Activated CD4-positive, CD25-positive, alpha-beta regulatory T cell treated with anti-CD3 and anti-CD28 coated beads, Interleukin-2, amount 50 U/mL, for 24 hours (primary cell): ENCODE measurements at regions not wholly inside any gene's neighbourhood (a gene's known extent, or its start where the extent isn't known, plus 50 kb on each side); places are given as distances from the start of the nearest gene placed in this dataset.

Experiments used
- ATAC-seq, 2 donors: fragments of 150-1000 bp; cut with Tn5 transposase; one replicate each; pipeline ENCODE4 v1.10.0; 2021; ENCODE audit warnings: mild to moderate bottlenecking in 1 of 2, moderate library complexity in 1 of 2

GRCh38 chr20:39954621-39955020 is 734.4 kb downstream of the MAFB start:
- no peak for ATAC-seq

- ATAC-seq, result no peak
Observed at GRCh38 chr20:39946931-39947330, 742.1 kb downstream of the MAFB start.

GRCh38 chr20:39946053-39946810 is 742.8 kb downstream of the MAFB start:
- no peak for ATAC-seq

GRCh38 chr20:39944861-39945260 is 744.2 kb downstream of the MAFB start:
- no peak for ATAC-seq

- no peak for ATAC-seq
Observed at GRCh38 chr20:39943336-39943735, 745.7 kb downstream of the MAFB start.

- ATAC-seq, result no peak
Observed at GRCh38 chr20:39941245-39941644, 747.8 kb downstream of the MAFB start.

- no peak for ATAC-seq
Observed at GRCh38 chr20:39939241-39939865, 749.7 kb downstream of the MAFB start.

- ATAC-seq, result no peak
Observed at GRCh38 chr20:39936401-39936800, 752.6 kb downstream of the MAFB start.

GRCh38 chr20:39935901-39936300 is 753.1 kb downstream of the MAFB start:
- no peak for ATAC-seq

- no peak for ATAC-seq
Observed at GRCh38 chr20:39916236-39916765, 772.7 kb downstream of the MAFB start.

GRCh38 chr20:39913274-39913673 is 775.8 kb downstream of the MAFB start:
- ATAC-seq, result no peak

GRCh38 chr20:39911497-39911896 is 777.5 kb downstream of the MAFB start:
- ATAC-seq, result no peak

GRCh38 chr20:39910536-39910935 is 778.5 kb downstream of the MAFB start:
- ATAC-seq, result no peak

GRCh38 chr20:39909447-39909846 is 779.6 kb downstream of the MAFB start:
- ATAC-seq, result no peak

- no peak for ATAC-seq
Observed at GRCh38 chr20:39904476-39905112, 784.4 kb downstream of the MAFB start.

GRCh38 chr20:39903806-39904465 is 785.1 kb downstream of the MAFB start:
- no peak for ATAC-seq

GRCh38 chr20:39899881-39900280 is 789.2 kb downstream of the MAFB start:
- ATAC-seq, result no peak

GRCh38 chr20:39898467-39898852 is 790.6 kb downstream of the MAFB start:
- no peak for ATAC-seq

- no peak for ATAC-seq
Observed at GRCh38 chr20:39897781-39898466, 791.1 kb downstream of the MAFB start.

GRCh38 chr20:39897058-39897457 is 792.0 kb downstream of the MAFB start:
- no peak for ATAC-seq

GRCh38 chr20:39894067-39894466 is 795.0 kb downstream of the MAFB start:
- ATAC-seq, result no peak

- ATAC-seq, result no peak
Observed at GRCh38 chr20:39893003-39893685, 795.9 kb downstream of the MAFB start.
